RWPE2 (cell line): ENCODE measurements at regions not wholly inside any gene's neighbourhood (a gene's known extent, or its start where the extent isn't known, plus 50 kb on each side); places are given as distances from the start of the nearest gene placed in this dataset.

Experiments used
- ATAC-seq: fragments of 200-7000 bp; cut with Tn5 transposase; 3 replicates; pipeline ENCODE4 v1.9.1; 2021; ENCODE audit warnings: low read depth
- DNase-seq: peaks from one replicate; pipeline ENCODE4 v3.0.0-alpha.2; 2020; ENCODE audit warnings: low spot score
- H3K27ac ChIP-seq: fragments of 450-650 bp; 2 replicates; pipeline ENCODE4 v1.5.1; 2017; ENCODE audit warnings: mild to moderate bottlenecking; ENCODE audit not compliant: poor library complexity, severe bottlenecking
- H3K27me3 ChIP-seq: fragments of 250-450 bp; sonication (Bioruptor Pico); 2 replicates; pipeline ENCODE4 v1.5.1; 2021; ENCODE audit warnings: mild to moderate bottlenecking, moderate library complexity; ENCODE audit not compliant: insufficient read depth, poor library complexity, severe bottlenecking
- H3K36me3 ChIP-seq: fragments of 250-450 bp; sonication (Bioruptor Pico); 2 replicates; pipeline ENCODE4 v1.5.1; 2020; ENCODE audit warnings: low read depth, mild to moderate bottlenecking, moderate library complexity
- H3K4me1 ChIP-seq: fragments of 250-450 bp; sonication (Bioruptor Pico); 2 replicates; pipeline ENCODE4 v1.5.1; 2021; ENCODE audit warnings: mild to moderate bottlenecking, moderate library complexity; ENCODE audit not compliant: insufficient read depth, poor library complexity, severe bottlenecking
- H3K4me3 ChIP-seq: fragments of 250-450 bp; sonication (Bioruptor Pico); 2 replicates; pipeline ENCODE4 v1.5.1; 2021; ENCODE audit warnings: mild to moderate bottlenecking, moderate library complexity; ENCODE audit not compliant: severe bottlenecking
- H3K9me3 ChIP-seq: fragments of 250-450 bp; sonication (Bioruptor Pico); 2 replicates; pipeline ENCODE4 v1.5.1; 2021; ENCODE audit warnings: mild to moderate bottlenecking, moderate library complexity; ENCODE audit not compliant: severe bottlenecking
- CTCF ChIP-seq: fragments of 450-650 bp; IDR thresholded peaks from one replicate; pipeline ENCODE4 v1.5.1; 2017; ENCODE audit warnings: mild to moderate bottlenecking, moderate library complexity; ENCODE audit not compliant: poor library complexity, severe bottlenecking

- Histone ChIP-seq H3K27me3 (no peaks in the 10 kb centered on the region), H3K4me3 (no peak overlapping the region)
- TF ChIP-seq CTCF = no peak
Observed at GRCh38 chr18:52131845-52132244, 208.2 kb upstream of the DCC start.

DNA sequence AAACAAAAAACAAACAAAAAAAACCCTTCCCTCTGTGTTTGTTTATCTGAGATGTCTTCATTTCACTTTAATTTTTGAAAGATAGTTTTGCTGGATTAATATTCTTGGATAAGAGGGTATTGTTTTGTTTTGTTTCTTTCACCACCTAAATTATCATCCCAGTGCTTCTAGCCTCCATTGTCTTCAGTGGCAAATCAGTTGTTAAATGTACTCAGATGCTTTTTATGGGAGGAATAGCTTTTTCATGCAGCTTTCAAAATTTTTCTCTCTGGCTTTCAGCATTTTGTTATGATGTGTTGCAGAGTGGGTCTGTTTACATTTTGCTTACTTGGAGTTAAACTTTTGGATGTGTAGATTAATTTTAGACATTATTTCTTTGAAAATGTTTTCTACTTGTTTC is 203.5 kb upstream of the DCC start:
- H3K27ac ChIP-seq = no peak overlapping the region
- no peaks in the 10 kb centered on the region for H3K36me3 ChIP-seq
- no peaks in the 10 kb centered on the region for H3K9me3 ChIP-seq
- H3K4me1 ChIP-seq = no peaks in the 10 kb centered on the region
- DNase-seq (no peak), ATAC-seq (no peak)
- no peaks in the 10 kb centered on the region for H3K27me3 ChIP-seq
- TF ChIP-seq CTCF = no peak
- no peak overlapping the region for H3K4me3 ChIP-seq

More at GRCh38 chr18:52131845-52132244, 208.2 kb upstream of the DCC start:
- Histone ChIP-seq H3K36me3 (no peaks in the 10 kb centered on the region), H3K4me1 (peaks cover 7% of the 10 kb centered on the region), H3K27ac (no peak overlapping the region), H3K9me3 (no peaks in the 10 kb centered on the region)
- DNase-seq (no peak), ATAC-seq (no peak)

DNA sequence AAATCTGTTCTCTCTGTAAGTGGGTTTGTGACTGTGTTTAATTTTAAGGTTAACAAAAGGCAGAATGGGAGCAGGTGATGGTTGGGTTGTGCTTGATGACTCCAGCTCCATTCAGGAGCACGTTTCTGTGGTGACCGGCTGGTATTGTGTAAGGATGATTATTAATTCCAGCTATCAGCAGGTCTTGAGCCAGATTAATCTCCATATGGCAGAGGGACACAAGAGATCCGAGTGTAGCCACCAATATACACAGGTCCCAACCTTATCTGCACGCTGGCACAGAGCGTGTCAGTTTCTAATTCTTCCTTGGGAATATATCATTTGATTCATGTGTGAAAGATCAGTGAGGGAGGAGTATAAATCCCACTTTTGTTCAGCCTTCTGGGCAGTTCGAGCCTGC is 199.0 kb upstream of the DCC start:
- TF ChIP-seq CTCF = no peak
- no peaks in the 10 kb centered on the region for H3K36me3 ChIP-seq
- no peaks in the 10 kb centered on the region for H3K27me3 ChIP-seq
- no peak overlapping the region for H3K27ac ChIP-seq
- ATAC-seq = no peak
- H3K4me1 ChIP-seq = no peaks in the 10 kb centered on the region
- no peak for DNase-seq
- no peaks in the 10 kb centered on the region for H3K9me3 ChIP-seq
- no peak overlapping the region for H3K4me3 ChIP-seq

GRCh38 chr18:52150050-52150449 is 189.9 kb upstream of the DCC start:
- Histone ChIP-seq H3K9me3 (no peaks in the 10 kb centered on the region), H3K4me3 (no peak overlapping the region), H3K27me3 (no peaks in the 10 kb centered on the region), H3K4me1 (no peaks in the 10 kb centered on the region), H3K36me3 (no peaks in the 10 kb centered on the region), H3K27ac (peak overlapping the region; percentile 14)
- no peak for TF ChIP-seq CTCF
- ATAC-seq = peak; percentile 67
- no peak for DNase-seq

DNA sequence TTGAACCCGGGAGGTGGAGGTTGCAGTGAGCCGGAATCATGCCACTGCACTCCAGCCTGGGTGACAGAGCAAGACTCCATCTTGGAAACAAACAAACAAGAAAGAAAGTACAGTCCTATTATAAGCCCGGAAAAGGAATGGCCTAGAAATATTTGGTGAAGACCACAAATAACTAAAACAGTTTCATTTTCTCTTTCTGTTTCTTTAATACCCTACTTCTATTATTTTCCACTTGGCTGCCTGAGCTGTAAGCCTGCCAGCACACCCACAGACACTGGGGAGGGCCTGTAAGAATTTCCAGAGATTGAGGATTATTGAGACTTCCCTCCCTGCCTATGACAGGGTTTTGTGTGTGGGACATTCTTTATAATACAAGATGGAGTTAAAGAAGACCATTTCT is 188.0 kb upstream of the DCC start:
- Histone ChIP-seq H3K4me3 (no peak overlapping the region), H3K9me3 (no peaks in the 10 kb centered on the region), H3K4me1 (peaks cover 11% of the 10 kb centered on the region), H3K36me3 (no peaks in the 10 kb centered on the region), H3K27ac (no peak overlapping the region), H3K27me3 (no peaks in the 10 kb centered on the region)
- DNase-seq (no peak), ATAC-seq (no peak)
- TF ChIP-seq CTCF = no peak
